ENCODE measurements at regions not wholly inside any gene's neighbourhood (a gene's known extent, or its start where the extent isn't known, plus 50 kb on each side); places are given as distances from the start of the nearest gene placed in this dataset.

- Histone ChIP-seq H3K4me2 (no peak overlapping the region), H4K20me1 (ENCODE audit: insufficient read depth) (no peaks in the 10 kb centered on the region), H3K9ac (no peak overlapping the region), H3K79me2 (ENCODE audit: insufficient read depth, low read depth) (no peaks in the 10 kb centered on the region), H2AFZ (ENCODE audit: low read depth) (no peak overlapping the region), H3K27me3 (ENCODE audit: insufficient read depth, low read depth) (no peaks in the 10 kb centered on the region), H3K4me1 (ENCODE audit: low read depth, poor library complexity, severe bottlenecking) (no peaks in the 10 kb centered on the region), H3K4me3 (IDR thresholded peaks at IDR 0.05; ENCODE audit: insufficient read depth, low read depth, low read length) (no peak overlapping the region), H3K27ac (no peak overlapping the region), H3K36me3 (ENCODE audit: insufficient read depth) (no peaks in the 10 kb centered on the region)
- no peak for TF ChIP-seq CTCF (conservative IDR thresholded peaks at IDR 0.05; ENCODE audit: low read depth, low read length)
Observed at GRCh38 chr4:53959343-53960120, 104.9 kb downstream of the CHIC2 start.

GRCh38 chr4:53956454-53956853 lies 108.0 kb downstream of the CHIC2 start:
- no peak overlapping the region for H2AFZ ChIP-seq (ENCODE audit: low read depth)
- H3K36me3 ChIP-seq (ENCODE audit: insufficient read depth): no peaks in the 10 kb centered on the region
- H3K27ac ChIP-seq: no peak overlapping the region
- no peaks in the 10 kb centered on the region for H3K79me2 ChIP-seq (ENCODE audit: insufficient read depth, low read depth)
- no peaks in the 10 kb centered on the region for H3K4me1 ChIP-seq (ENCODE audit: low read depth, poor library complexity, severe bottlenecking)
- no peak overlapping the region for H3K9ac ChIP-seq
- H3K4me3 ChIP-seq (IDR thresholded peaks at IDR 0.05; ENCODE audit: insufficient read depth, low read depth, low read length): no peak overlapping the region
- H3K27me3 ChIP-seq (ENCODE audit: insufficient read depth, low read depth): no peaks in the 10 kb centered on the region
- no peak for TF ChIP-seq CTCF (conservative IDR thresholded peaks at IDR 0.05; ENCODE audit: low read depth, low read length)
- H3K4me2 ChIP-seq: no peak overlapping the region
- no peaks in the 10 kb centered on the region for H4K20me1 ChIP-seq (ENCODE audit: insufficient read depth)

- no peak overlapping the region for H2AFZ ChIP-seq (ENCODE audit: low read depth)
- no peak overlapping the region for H3K27ac ChIP-seq
- H3K79me2 ChIP-seq (ENCODE audit: insufficient read depth, low read depth): no peaks in the 10 kb centered on the region
- no peak overlapping the region for H3K9ac ChIP-seq
- H3K4me3 ChIP-seq (IDR thresholded peaks at IDR 0.05; ENCODE audit: insufficient read depth, low read depth, low read length): no peak overlapping the region
- no peak for TF ChIP-seq CTCF (conservative IDR thresholded peaks at IDR 0.05; ENCODE audit: low read depth, low read length)
- no peaks in the 10 kb centered on the region for H4K20me1 ChIP-seq (ENCODE audit: insufficient read depth)
- H3K4me1 ChIP-seq (ENCODE audit: low read depth, poor library complexity, severe bottlenecking): no peaks in the 10 kb centered on the region
- no peaks in the 10 kb centered on the region for H3K27me3 ChIP-seq (ENCODE audit: insufficient read depth, low read depth)
- no peak overlapping the region for H3K4me2 ChIP-seq
- H3K36me3 ChIP-seq (ENCODE audit: insufficient read depth): no peaks in the 10 kb centered on the region
Observed at GRCh38 chr4:53956053-53956452, 108.4 kb downstream of the CHIC2 start.

- Histone ChIP-seq H3K79me2 (ENCODE audit: insufficient read depth, low read depth) (no peaks in the 10 kb centered on the region), H2AFZ (ENCODE audit: low read depth) (no peak overlapping the region), H3K36me3 (ENCODE audit: insufficient read depth) (no peaks in the 10 kb centered on the region), H3K27me3 (ENCODE audit: insufficient read depth, low read depth) (no peaks in the 10 kb centered on the region), H3K4me1 (ENCODE audit: low read depth, poor library complexity, severe bottlenecking) (no peaks in the 10 kb centered on the region), H4K20me1 (ENCODE audit: insufficient read depth) (no peaks in the 10 kb centered on the region), H3K4me2 (no peak overlapping the region), H3K27ac (no peak overlapping the region), H3K4me3 (IDR thresholded peaks at IDR 0.05; ENCODE audit: insufficient read depth, low read depth, low read length) (no peak overlapping the region), H3K9ac (no peak overlapping the region)
- no peak for TF ChIP-seq CTCF (conservative IDR thresholded peaks at IDR 0.05; ENCODE audit: low read depth, low read length)
Observed at GRCh38 chr4:53951414-53951813, 113.0 kb downstream of the CHIC2 start.
